IMR-90 (cell line): ENCODE measurements at regions not wholly inside any gene's neighbourhood (a gene's known extent, or its start where the extent isn't known, plus 50 kb on each side); places are given as distances from the start of the nearest gene placed in this dataset.

Experiments used
- CEBPB ChIP-seq: IDR thresholded peaks from 2 replicates; pipeline ENCODE4 v1.6.1; 2012; ENCODE audit warnings: low read depth, low read length, improper control_type of control experiment
- CHD1 ChIP-seq: IDR thresholded peaks from 2 replicates; pipeline ENCODE4 v1.6.1; 2012; ENCODE audit warnings: low read depth, low read length, improper control_type of control experiment
- ELK1 ChIP-seq: fragments of 150-350 bp; IDR thresholded peaks from 2 replicates; pipeline ENCODE4 v1.6.1; 2016; ENCODE audit warnings: low read depth, mild to moderate bottlenecking, low read length, moderate library complexity, borderline replicate concordance
- FOS ChIP-seq: fragments of 150-350 bp; IDR thresholded peaks from 2 replicates; pipeline ENCODE4 v1.6.1; 2016; ENCODE audit warnings: low read depth, low read length
- MAFK ChIP-seq: IDR thresholded peaks from 2 replicates; pipeline ENCODE4 v1.6.1; 2012; ENCODE audit warnings: low read depth, low read length, improper control_type of control experiment
- MAZ ChIP-seq: IDR thresholded peaks from 2 replicates; pipeline ENCODE4 v1.6.1; 2012; ENCODE audit warnings: low read depth, mild to moderate bottlenecking, low read length, improper control_type of control experiment, moderate library complexity, borderline replicate concordance
- MXI1 ChIP-seq: IDR thresholded peaks from 2 replicates; pipeline ENCODE4 v1.6.1; 2012; ENCODE audit warnings: low read depth, mild to moderate bottlenecking, low read length, moderate library complexity, borderline replicate concordance
- NFE2L2 ChIP-seq: fragments of 150-350 bp; IDR thresholded peaks from 2 replicates; pipeline ENCODE4 v1.6.1; 2016; ENCODE audit warnings: low read depth, mild to moderate bottlenecking, low read length
- POLR2A ChIP-seq: IDR thresholded peaks from 2 replicates; pipeline ENCODE4 v1.6.1; 2012; ENCODE audit warnings: mild to moderate bottlenecking, low read depth, low read length
- RAD21 ChIP-seq: IDR thresholded peaks from 2 replicates; pipeline ENCODE4 v1.6.1; 2012; ENCODE audit warnings: low read length, improper control_type of control experiment
- RCOR1 ChIP-seq: IDR thresholded peaks from 2 replicates; pipeline ENCODE4 v1.6.1; 2012; ENCODE audit warnings: mild to moderate bottlenecking, low read length, improper control_type of control experiment; ENCODE audit not compliant: insufficient replicate concordance
- SMC3 ChIP-seq: fragments of 150-350 bp; IDR thresholded peaks from 2 replicates; pipeline ENCODE4 v1.6.1; 2016; ENCODE audit warnings: low read depth, mild to moderate bottlenecking, antibody characterized with exemption, low read length, moderate library complexity
- TF ChIP-seq, protein P1 (sequence below): conservative IDR thresholded peaks from 2 replicates; pipeline ENCODE4 v1.5.1; 2012; ENCODE audit warnings: mild to moderate bottlenecking, low read depth, low read length, improper control_type of control experiment
- TF ChIP-seq, protein P2 (sequence below): fragments of 150-350 bp; IDR thresholded peaks from 2 replicates; pipeline ENCODE4 v1.6.1; 2017; ENCODE audit warnings: mild to moderate bottlenecking, antibody characterized with exemption, low read length, low read depth

DNA sequence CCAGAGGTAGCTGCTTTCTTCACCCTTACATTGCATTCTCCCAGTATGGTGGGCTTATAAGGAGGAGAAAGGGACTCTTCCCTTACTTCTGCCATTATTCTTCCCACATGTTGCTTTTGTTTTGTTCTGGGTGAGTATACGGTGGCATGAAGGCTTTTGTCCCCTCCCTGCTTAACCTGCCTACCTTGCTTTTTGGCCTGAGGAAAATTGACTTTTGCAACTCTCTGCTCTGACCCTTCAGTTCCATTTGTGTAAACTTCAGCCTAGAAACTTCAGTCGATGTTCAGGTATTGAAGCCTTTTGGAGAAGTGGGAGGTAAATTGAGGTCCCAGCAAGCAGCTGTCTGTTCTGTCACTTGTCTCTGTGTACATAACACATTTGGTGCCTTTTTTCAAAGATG lies 110.2 kb downstream of the PCSK1 start:
- TF ChIP-seq, protein P1, sequence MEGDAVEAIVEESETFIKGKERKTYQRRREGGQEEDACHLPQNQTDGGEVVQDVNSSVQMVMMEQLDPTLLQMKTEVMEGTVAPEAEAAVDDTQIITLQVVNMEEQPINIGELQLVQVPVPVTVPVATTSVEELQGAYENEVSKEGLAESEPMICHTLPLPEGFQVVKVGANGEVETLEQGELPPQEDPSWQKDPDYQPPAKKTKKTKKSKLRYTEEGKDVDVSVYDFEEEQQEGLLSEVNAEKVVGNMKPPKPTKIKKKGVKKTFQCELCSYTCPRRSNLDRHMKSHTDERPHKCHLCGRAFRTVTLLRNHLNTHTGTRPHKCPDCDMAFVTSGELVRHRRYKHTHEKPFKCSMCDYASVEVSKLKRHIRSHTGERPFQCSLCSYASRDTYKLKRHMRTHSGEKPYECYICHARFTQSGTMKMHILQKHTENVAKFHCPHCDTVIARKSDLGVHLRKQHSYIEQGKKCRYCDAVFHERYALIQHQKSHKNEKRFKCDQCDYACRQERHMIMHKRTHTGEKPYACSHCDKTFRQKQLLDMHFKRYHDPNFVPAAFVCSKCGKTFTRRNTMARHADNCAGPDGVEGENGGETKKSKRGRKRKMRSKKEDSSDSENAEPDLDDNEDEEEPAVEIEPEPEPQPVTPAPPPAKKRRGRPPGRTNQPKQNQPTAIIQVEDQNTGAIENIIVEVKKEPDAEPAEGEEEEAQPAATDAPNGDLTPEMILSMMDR, result no peak
- TF ChIP-seq POLR2A (no peak), MAFK (no peak), RAD21 (no peak), RCOR1 (no peak), SMC3 (no peak), MAZ (no peak), MXI1 (no peak), ELK1 (no peak), CEBPB (no peak), NFE2L2 (no peak), CHD1 (no peak), FOS (no peak)
- TF ChIP-seq, protein P2, sequence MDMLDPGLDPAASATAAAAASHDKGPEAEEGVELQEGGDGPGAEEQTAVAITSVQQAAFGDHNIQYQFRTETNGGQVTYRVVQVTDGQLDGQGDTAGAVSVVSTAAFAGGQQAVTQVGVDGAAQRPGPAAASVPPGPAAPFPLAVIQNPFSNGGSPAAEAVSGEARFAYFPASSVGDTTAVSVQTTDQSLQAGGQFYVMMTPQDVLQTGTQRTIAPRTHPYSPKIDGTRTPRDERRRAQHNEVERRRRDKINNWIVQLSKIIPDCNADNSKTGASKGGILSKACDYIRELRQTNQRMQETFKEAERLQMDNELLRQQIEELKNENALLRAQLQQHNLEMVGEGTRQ, result no peak
